Small intestine (tissue), 7 donors: ENCODE measurements at regions not wholly inside any gene's neighbourhood (a gene's known extent, or its start where the extent isn't known, plus 50 kb on each side); places are given as distances from the start of the nearest gene placed in this dataset.
"Not testable (repeated sequence)": the region's sequence is repeated elsewhere in the genome, so short reads cannot be mapped to it uniquely, and the experiment has no call there.

Experiments
- DNase-seq, 2 donors: peaks; one replicate each; pipeline versions ENCODE4 v3.0.0 to v3.0.0-alpha.2; 2013
- FAIRE-seq: peaks from 2 replicates; lab custom pipeline; 2012; peaks lifted over from hg19 to GRCh38; lab: Jason Lieb, UNC
- H3K27ac ChIP-seq, 3 donors: one replicate each; pipeline ENCODE4 v1.5.1; 2013; ENCODE audit warnings: low read length in 2 of 3, mild to moderate bottlenecking in 2 of 3, control low read depth in 1 of 3, inconsistent platforms in 1 of 3, low read depth in 1 of 3, moderate library complexity in 1 of 3
- H3K27me3 ChIP-seq, 3 donors: one replicate each; pipeline ENCODE4 v1.6.1; 2013; ENCODE audit warnings: low read length in 3 of 3, inconsistent platforms in 1 of 3; ENCODE audit not compliant: control insufficient read depth in 3 of 3, insufficient read depth in 3 of 3
- H3K36me3 ChIP-seq, 3 donors: one replicate each; pipeline ENCODE4 v1.6.1; 2013; ENCODE audit warnings: low read length in 3 of 3, inconsistent platforms in 1 of 3, low read depth in 1 of 3, mild to moderate bottlenecking in 1 of 3, moderate library complexity in 1 of 3; ENCODE audit not compliant: control insufficient read depth in 3 of 3, insufficient read depth in 2 of 3
- H3K4me1 ChIP-seq, 3 donors: one replicate each; pipeline ENCODE4 v1.6.1; 2013; ENCODE audit warnings: low read length in 2 of 3, inconsistent platforms in 1 of 3, low read depth in 1 of 3, mild to moderate bottlenecking in 1 of 3, moderate library complexity in 1 of 3; ENCODE audit not compliant: control insufficient read depth in 3 of 3, insufficient read depth in 2 of 3
- H3K4me3 ChIP-seq, 3 donors: one replicate each; pipeline ENCODE4 v1.5.1; 2013; ENCODE audit warnings: low read length in 3 of 3, control low read depth in 1 of 3, inconsistent platforms in 1 of 3, low read depth in 1 of 3, mild to moderate bottlenecking in 1 of 3, moderate library complexity in 1 of 3
- H3K9me3 ChIP-seq, 2 donors: one replicate each; pipeline ENCODE4 v1.6.1; 2013; ENCODE audit warnings: low read depth in 1 of 2, low read length in 1 of 2; ENCODE audit not compliant: control insufficient read depth in 2 of 2, insufficient read depth in 1 of 2
- WGBS, 3 donors: extraction: QIAGEN DNeasy Blood & Tissue Kit; methylation state at CpG; one replicate each; pipeline ENCODE4 v1.1.7; 2013; 5-methylcytosine and 5-hydroxymethylcytosine counted together
- donor health status: healthy with polysubstance abuse.
- donor health status: control.
- donor health status: control.
- donor health status: Bipolar disorder and iron deficiency.
- donor health status: healthy.

DNA sequence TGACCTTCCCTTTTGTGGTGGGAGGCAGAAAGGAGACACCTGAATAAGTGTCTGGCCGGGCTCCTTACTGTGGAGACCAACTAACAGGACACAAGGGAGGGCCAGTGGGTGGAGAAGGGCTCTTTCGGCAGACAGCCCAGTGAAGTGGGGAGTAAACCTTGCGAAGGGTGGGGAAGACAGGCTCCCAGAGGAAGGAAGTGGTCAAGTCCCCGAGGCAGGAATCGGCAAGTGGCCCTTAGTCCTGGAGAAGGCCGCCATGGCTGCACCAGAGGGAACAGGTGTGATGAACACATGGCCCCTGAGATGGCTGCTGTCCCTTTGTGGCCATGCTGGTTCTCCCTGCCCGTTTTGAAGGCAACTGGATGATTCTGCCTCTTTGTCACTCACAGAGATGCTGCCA is 187.2 kb upstream of the IGFBP3 start:
- Histone ChIP-seq H3K27ac (no peak overlapping the region), H3K36me3 (no peaks in the 10 kb centered on the region), H3K27me3 (no peaks in the 10 kb centered on the region), H3K9me3 (no peaks in the 10 kb centered on the region), H3K4me3 (no peak overlapping the region), H3K4me1 (no peaks in the 10 kb centered on the region)
- DNase-seq, result no peak
- 79 to 91% (median 87%) methylated on average over 7 of the region's 7 CpGs for WGBS, 3 donors
- no peak for FAIRE-seq

DNA sequence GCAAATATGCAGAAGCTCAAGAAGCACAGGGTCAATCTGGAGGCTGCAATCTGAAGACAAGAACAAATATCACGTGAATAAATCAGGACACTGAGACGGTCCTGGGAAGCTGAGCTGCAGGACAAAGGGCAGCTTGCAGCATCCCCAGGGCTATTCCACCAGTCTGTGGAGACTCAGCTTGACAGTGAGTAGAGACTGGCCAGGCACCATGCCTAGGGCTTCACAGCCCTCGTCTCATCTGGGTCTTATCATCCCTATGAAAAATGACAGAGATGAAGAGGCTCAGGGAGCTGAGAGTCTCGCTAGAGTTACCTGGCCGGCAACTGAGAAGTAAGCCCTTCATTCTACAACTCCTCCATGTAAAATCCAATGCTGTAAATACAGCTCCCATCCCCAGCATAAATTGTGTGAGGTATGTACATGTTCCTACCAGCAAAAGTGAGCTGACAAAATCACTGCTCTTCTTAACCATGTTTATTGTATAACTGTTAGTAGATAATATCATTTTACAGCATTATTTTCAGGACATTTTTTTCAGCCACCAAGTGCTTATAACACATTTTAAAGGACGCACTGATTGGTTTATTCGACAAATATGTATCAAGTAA is 186.6 kb upstream of the IGFBP3 start:
- Histone ChIP-seq H3K9me3 (no peaks in the 10 kb centered on the region), H3K4me1 (no peaks in the 10 kb centered on the region), H3K4me3 (no peak overlapping the region), H3K36me3 (no peaks in the 10 kb centered on the region), H3K27me3 (no peaks in the 10 kb centered on the region), H3K27ac (no peak overlapping the region)
- DNase-seq (no peak), FAIRE-seq (no peak)
- 68 to 78% (median 73%) methylated on average over 7 of the region's 7 CpGs for WGBS, 3 donors

DNA sequence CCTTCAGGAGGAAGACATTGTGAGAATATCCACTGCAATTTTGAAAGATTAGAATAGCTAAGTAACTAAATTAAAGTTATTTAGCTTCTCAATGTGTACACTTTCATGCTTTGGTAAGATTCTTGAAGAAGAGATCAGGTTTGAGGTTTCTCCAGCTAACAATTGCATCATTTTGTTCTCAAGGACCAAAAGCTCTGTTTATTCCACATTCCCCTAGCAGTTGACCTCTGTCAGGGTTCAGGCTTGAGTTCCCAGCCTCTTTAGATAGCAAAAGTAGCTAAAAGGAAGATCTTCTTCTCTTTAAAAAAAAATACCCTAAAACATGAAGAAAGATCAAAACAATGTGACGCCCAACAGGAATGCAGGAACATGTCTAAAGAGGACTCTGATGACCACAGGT is 179.4 kb upstream of the IGFBP3 start:
- Histone ChIP-seq H3K27me3 (no peaks in the 10 kb centered on the region), H3K9me3 (no peaks in the 10 kb centered on the region), H3K4me3 (no peak overlapping the region), H3K36me3 (no peaks in the 10 kb centered on the region), H3K27ac (no peak overlapping the region), H3K4me1 (no peaks in the 10 kb centered on the region)
- WGBS, 3 donors, result 82 to 86% (median 83%) methylated on average over 1 of the region's 1 CpG
- DNase-seq, result no peak
- FAIRE-seq, result no peak

GRCh38 chr7:46099076-46099475 is 178.0 kb upstream of the IGFBP3 start:
- H3K4me3 ChIP-seq, result no peak overlapping the region
- no peaks in the 10 kb centered on the region for H3K36me3 ChIP-seq
- FAIRE-seq (no peak), DNase-seq (no peak)
- H3K4me1 ChIP-seq, result no peaks in the 10 kb centered on the region
- WGBS, 3 donors, result 50 to 76% (median 68%) methylated on average over 1 of the region's 1 CpG
- no peaks in the 10 kb centered on the region for H3K27me3 ChIP-seq
- H3K27ac ChIP-seq, result no peak overlapping the region
- no peaks in the 10 kb centered on the region for H3K9me3 ChIP-seq

- Histone ChIP-seq H3K4me1 (no peaks in the 10 kb centered on the region), H3K27me3 (no peaks in the 10 kb centered on the region), H3K4me3 (no peak overlapping the region), H3K36me3 (no peaks in the 10 kb centered on the region), H3K9me3 (no peaks in the 10 kb centered on the region), H3K27ac (no peak overlapping the region)
- 23 to 56% (median 26%) methylated on average over 1 of the region's 1 CpG for WGBS, 3 donors
- no peak for DNase-seq
- no peak for FAIRE-seq
Measured at GRCh38 chr7:46091071-46091470, 170.0 kb upstream of the IGFBP3 start.

GRCh38 chr7:46089281-46089680 is 168.2 kb upstream of the IGFBP3 start:
- DNase-seq (no peak), FAIRE-seq (no peak)
- WGBS, 3 donors, result 82 to 90% (median 86%) methylated on average over 1 of the region's 1 CpG
- Histone ChIP-seq H3K27ac (no peak overlapping the region), H3K4me1 (no peaks in the 10 kb centered on the region), H3K36me3 (no peaks in the 10 kb centered on the region), H3K27me3 (no peaks in the 10 kb centered on the region), H3K4me3 (no peak overlapping the region), H3K9me3 (no peaks in the 10 kb centered on the region)

DNA sequence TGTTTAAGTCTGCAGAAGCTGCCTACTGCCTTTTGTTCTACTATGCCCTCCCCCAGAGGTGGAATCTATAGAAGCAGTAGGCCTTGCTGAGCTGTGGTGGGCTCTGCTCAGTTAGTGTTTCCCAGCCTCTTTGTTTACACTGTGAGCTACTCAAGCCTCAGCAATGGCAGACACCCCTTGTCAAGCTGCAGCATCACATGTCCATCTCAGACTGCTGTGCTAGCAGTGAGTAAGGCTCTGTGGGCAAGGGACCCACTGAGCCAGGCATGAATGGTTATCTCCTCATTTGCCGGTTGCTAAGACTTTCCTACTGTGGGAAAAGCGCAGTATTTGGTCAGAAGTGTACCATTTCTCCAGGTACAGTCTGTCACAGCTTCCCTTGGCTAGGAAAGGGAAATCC is 167.4 kb upstream of the IGFBP3 start:
- 83 to 93% (median 91%) methylated on average over 2 of the region's 2 CpGs for WGBS, 3 donors
- H3K4me3 ChIP-seq, FAIRE-seq, H3K27me3 ChIP-seq, H3K27ac ChIP-seq, H3K36me3 ChIP-seq, DNase-seq, H3K9me3 ChIP-seq, H3K4me1 ChIP-seq: not testable (repeated sequence)

- Histone ChIP-seq H3K27me3 (no peaks in the 10 kb centered on the region), H3K9me3 (no peaks in the 10 kb centered on the region), H3K4me3 (no peak overlapping the region), H3K36me3 (no peaks in the 10 kb centered on the region), H3K27ac (no peak overlapping the region), H3K4me1 (no peaks in the 10 kb centered on the region)
- FAIRE-seq (no peak), DNase-seq (no peak)
- 79 to 83% (median 79%) methylated on average over 4 of the region's 4 CpGs for WGBS, 3 donors
Measured at GRCh38 chr7:46080595-46081159, 159.6 kb upstream of the IGFBP3 start.

GRCh38 chr7:46079421-46079820 is 158.3 kb upstream of the IGFBP3 start:
- Histone ChIP-seq H3K9me3 (no peaks in the 10 kb centered on the region), H3K27me3 (no peaks in the 10 kb centered on the region), H3K36me3 (no peaks in the 10 kb centered on the region), H3K4me3 (no peak overlapping the region), H3K27ac (no peak overlapping the region), H3K4me1 (no peaks in the 10 kb centered on the region)
- DNase-seq, result no peak
- whole genome bisulfite sequencing, 3 donors, result 68 to 82% (median 75%) methylated on average over 2 of the region's 2 CpGs
- no peak for FAIRE-seq
